ENCODE measurements at regions not wholly inside any gene's neighbourhood (a gene's known extent, or its start where the extent isn't known, plus 50 kb on each side); places are given as distances from the start of the nearest gene placed in this dataset.

GRCh38 chr20:60066438-60066823 lies 108.2 kb downstream of the CDH26 start:
- TF ChIP-seq CEBPB (IDR thresholded peaks at IDR 0.05; ENCODE audit: low read depth, low read length), result no peak
- TF ChIP-seq, protein P1, sequence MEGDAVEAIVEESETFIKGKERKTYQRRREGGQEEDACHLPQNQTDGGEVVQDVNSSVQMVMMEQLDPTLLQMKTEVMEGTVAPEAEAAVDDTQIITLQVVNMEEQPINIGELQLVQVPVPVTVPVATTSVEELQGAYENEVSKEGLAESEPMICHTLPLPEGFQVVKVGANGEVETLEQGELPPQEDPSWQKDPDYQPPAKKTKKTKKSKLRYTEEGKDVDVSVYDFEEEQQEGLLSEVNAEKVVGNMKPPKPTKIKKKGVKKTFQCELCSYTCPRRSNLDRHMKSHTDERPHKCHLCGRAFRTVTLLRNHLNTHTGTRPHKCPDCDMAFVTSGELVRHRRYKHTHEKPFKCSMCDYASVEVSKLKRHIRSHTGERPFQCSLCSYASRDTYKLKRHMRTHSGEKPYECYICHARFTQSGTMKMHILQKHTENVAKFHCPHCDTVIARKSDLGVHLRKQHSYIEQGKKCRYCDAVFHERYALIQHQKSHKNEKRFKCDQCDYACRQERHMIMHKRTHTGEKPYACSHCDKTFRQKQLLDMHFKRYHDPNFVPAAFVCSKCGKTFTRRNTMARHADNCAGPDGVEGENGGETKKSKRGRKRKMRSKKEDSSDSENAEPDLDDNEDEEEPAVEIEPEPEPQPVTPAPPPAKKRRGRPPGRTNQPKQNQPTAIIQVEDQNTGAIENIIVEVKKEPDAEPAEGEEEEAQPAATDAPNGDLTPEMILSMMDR (conservative IDR thresholded peaks at IDR 0.05; ENCODE audit: low read depth, low read length), result no peak
- TF ChIP-seq POLR2A (IDR thresholded peaks at IDR 0.05; ENCODE audit: low read depth, low read length), result no peak
- TF ChIP-seq, protein P2, sequence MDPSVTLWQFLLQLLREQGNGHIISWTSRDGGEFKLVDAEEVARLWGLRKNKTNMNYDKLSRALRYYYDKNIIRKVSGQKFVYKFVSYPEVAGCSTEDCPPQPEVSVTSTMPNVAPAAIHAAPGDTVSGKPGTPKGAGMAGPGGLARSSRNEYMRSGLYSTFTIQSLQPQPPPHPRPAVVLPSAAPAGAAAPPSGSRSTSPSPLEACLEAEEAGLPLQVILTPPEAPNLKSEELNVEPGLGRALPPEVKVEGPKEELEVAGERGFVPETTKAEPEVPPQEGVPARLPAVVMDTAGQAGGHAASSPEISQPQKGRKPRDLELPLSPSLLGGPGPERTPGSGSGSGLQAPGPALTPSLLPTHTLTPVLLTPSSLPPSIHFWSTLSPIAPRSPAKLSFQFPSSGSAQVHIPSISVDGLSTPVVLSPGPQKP (IDR thresholded peaks at IDR 0.05; ENCODE audit: borderline replicate concordance, low read depth, low read length), result no peak
- TF ChIP-seq, protein P3, sequence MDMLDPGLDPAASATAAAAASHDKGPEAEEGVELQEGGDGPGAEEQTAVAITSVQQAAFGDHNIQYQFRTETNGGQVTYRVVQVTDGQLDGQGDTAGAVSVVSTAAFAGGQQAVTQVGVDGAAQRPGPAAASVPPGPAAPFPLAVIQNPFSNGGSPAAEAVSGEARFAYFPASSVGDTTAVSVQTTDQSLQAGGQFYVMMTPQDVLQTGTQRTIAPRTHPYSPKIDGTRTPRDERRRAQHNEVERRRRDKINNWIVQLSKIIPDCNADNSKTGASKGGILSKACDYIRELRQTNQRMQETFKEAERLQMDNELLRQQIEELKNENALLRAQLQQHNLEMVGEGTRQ (IDR thresholded peaks at IDR 0.05; ENCODE audit: low read depth, low read length), result no peak
- no peak for TF ChIP-seq RCOR1 (IDR thresholded peaks at IDR 0.05; ENCODE audit: insufficient replicate concordance, low read length)
- TF ChIP-seq RFX5 (IDR thresholded peaks at IDR 0.05; ENCODE audit: low read depth, low read length), result no peak
- no peak for TF ChIP-seq MAZ (IDR thresholded peaks at IDR 0.05; ENCODE audit: borderline replicate concordance, low read depth, low read length)
- TF ChIP-seq RAD21 (IDR thresholded peaks at IDR 0.05; ENCODE audit: low read length), result no peak
- TF ChIP-seq MAFK (IDR thresholded peaks at IDR 0.05; ENCODE audit: low read depth, low read length), result no peak
- TF ChIP-seq BHLHE40 (IDR thresholded peaks at IDR 0.05; ENCODE audit: low read depth, low read length), result no peak
- TF ChIP-seq NFE2L2 (IDR thresholded peaks at IDR 0.05; ENCODE audit: low read depth, low read length), result no peak
- no peak for TF ChIP-seq MXI1 (IDR thresholded peaks at IDR 0.05; ENCODE audit: borderline replicate concordance, low read depth, low read length)
- no peak for TF ChIP-seq SMC3 (IDR thresholded peaks at IDR 0.05; ENCODE audit: low read depth, low read length)
